IPS-11a (cell line): ENCODE measurements at regions not wholly inside any gene's neighbourhood (a gene's known extent, or its start where the extent isn't known, plus 50 kb on each side); places are given as distances from the start of the nearest gene placed in this dataset.

ENCODE experiments used
- H3K4me3 ChIP-seq: one replicate; pipeline ENCODE4 v1.5.1; 2013; ENCODE audit warnings: low read depth, low read length, control low read depth

GRCh38 chr2:162890690-162891311, 52.2 kb upstream of the KCNH7 start:
- no peak overlapping the region for H3K4me3 ChIP-seq

- H3K4me3 ChIP-seq: no peak overlapping the region
These were observed 50.1 kb upstream of the KCNH7 start for GRCh38 chr2:162888652-162889051.
